SK-N-DZ (cell line): ENCODE measurements at regions not wholly inside any gene's neighbourhood (a gene's known extent, or its start where the extent isn't known, plus 50 kb on each side); places are given as distances from the start of the nearest gene placed in this dataset.
"Not testable (repeated sequence)": the region's sequence is repeated elsewhere in the genome, so short reads cannot be mapped to it uniquely, and the experiment has no call there.

Experiments used
- DNase-seq: peaks from one replicate; pipeline ENCODE4 v3.0.0-alpha.2; 2015; ENCODE audit warnings: low spot score

GRCh38 chr7:136326045-136326609 is 349.0 kb upstream of the MTPN start:
- peak; percentile 55 for DNase-seq

- no peak for DNase-seq
Observed at GRCh38 chr7:136325578-136325977, 348.4 kb upstream of the MTPN start.

DNA sequence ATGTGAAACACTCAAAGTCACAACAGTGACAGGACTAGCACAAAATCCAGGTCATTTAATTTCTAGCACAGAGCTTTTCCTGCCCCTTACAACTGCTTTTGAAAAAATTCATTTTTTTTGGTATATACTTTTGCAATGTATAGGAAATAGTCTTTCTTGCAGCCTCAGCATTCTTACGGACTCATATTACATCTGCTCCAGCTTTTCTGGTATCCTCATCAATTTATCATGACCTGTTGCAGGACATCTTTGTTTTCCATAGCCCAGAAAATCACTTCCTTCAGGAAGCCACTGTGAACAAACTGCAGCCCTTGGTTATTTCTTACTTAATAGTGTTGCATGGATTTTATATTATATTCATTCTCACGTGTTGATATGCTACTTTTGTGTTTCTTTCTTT is 347.9 kb upstream of the MTPN start:
- no peak for DNase-seq

- DNase-seq = no peak
Observed at GRCh38 chr7:136324073-136324704, 347.0 kb upstream of the MTPN start.

DNA sequence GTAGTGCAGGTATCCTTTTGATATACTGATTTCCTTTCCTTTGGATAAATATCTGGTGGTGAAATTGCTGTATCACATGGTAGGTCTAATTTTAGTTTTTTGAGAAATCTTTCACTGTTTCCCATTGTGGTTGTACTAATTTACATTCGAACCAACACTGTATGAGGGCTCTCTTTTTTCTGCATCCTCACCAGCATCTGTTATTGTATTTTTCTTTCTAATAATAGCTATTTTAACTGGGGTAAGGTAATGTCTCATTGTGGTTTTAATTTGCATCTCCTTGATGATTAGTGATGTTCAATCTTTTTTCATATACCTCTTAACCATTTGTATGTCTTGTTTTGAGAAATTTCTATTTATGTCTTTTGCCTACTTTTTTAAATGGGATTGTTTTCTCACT is 335.4 kb upstream of the MTPN start:
- DNase-seq = no peak

DNA sequence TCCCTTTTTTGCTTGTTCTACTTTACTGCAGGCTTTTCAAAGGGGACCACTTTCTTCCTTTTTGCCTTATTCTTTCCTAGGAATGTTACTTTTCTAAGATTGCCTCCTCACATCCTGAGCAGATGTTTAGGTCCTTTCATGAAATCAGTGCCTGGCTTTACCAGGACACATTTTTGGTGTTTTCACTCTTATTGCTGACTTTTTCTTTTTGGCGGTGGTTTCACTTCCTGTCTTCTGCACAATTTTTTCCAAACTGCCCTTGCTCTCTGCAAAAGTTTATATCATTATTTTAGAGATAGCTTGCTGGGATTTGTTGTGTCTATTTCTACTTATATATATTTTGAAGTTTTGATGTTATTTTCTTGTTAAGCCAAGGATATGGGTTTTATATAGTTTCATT is 332.2 kb upstream of the MTPN start:
- no peak for DNase-seq

DNA sequence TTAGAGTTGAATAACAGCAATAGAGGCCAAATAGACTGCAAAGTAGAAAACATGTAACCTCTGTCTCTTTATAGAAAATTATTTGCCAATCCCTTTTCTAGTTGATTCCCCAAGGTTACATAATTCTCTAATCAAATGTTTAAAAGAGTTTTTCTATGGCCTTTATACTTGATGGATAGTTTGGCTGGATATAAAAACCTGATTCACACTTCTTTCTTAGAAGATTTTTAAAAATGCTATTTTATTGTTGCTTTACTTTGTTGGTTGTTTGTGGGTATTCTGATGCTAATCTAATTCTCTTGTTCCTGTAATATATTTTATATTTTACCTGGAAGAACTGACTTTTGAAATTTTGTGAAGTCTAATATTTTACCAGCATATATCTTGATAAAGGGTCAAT is 331.1 kb upstream of the MTPN start:
- no peak for DNase-seq

- DNase-seq = no peak
Observed at GRCh38 chr7:136303162-136303561, 326.0 kb upstream of the MTPN start.

DNA sequence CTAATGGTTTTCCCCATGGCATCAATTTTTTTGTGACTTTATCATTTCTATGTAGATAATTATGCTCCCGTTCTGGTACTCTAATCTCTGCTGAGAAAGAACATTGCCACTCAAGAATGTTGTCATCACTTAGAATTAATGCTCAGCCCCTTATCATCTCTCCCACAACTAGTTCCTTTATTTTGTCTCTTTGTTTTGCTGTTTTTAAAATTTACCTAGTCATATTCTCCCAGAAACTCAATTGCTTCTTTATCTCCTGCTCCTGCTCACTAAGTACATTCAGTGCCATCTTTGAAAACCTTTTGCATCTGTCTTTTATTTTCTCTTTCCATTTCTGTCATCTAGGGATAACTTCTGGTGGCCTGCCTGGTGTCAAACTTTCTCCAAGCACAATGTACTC is 324.9 kb upstream of the MTPN start:
- no peak for DNase-seq

DNA sequence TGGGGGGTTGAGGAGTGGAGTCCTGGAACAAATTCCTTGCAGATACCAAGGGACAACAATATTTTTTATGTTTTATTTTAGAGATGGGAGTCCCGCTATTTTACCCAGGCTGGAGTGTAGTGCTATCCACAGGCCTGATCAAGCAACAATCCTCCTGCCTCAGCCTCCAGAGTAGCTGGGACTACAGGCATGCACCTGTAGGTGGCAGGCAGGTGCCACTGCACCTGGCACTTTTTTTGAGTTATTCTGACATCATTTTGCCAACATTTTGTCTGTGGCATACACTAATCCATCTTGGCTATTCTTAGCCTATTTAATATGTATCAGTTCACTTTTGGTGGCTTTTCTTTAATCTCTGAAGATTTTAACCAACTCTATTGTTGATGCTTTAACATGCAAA is 317.8 kb upstream of the MTPN start:
- no peak for DNase-seq

GRCh38 chr7:136293841-136294391 is 316.8 kb upstream of the MTPN start:
- no peak for DNase-seq

DNA sequence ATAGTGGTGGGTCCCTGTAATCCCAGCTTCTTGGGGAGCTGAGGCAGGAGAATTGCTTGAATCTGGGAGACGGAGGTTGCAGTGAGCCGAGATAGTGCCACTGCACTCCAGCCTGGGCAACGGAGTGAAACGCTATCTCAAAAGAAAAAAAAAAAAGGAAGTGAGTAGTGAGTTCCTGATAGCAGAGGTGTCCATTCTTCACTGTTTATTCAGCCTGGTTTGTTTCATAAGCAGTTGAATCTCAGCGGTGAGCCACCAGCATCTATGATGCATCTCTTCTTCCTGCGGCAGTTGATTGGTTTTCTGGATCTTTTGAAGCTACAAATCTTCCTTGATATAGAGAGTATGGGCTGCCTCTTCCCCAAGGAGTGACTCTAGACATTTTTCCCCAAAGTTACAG is 316.1 kb upstream of the MTPN start:
- no peak for DNase-seq

GRCh38 chr7:136292365-136292764 is 315.2 kb upstream of the MTPN start:
- DNase-seq = no peak

DNA sequence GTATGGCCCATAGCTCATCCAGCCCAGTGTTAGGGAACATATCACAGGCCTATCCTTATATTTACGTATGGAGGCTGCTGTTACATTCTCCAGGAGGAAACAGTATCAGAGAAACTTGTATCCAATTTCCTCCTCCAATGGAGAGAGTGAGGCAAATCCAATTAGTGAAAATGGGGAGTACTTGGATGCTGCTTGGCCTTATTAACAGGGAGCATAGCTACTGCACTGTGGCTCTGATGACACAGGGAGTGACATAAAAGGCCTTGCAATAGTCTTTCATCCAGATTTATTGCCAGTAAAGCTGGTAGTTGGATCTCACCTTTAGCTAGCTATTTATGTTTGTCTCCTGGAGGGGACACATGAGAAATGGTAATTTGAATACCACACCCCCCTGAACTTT is 313.2 kb upstream of the MTPN start:
- DNase-seq = no peak

DNA sequence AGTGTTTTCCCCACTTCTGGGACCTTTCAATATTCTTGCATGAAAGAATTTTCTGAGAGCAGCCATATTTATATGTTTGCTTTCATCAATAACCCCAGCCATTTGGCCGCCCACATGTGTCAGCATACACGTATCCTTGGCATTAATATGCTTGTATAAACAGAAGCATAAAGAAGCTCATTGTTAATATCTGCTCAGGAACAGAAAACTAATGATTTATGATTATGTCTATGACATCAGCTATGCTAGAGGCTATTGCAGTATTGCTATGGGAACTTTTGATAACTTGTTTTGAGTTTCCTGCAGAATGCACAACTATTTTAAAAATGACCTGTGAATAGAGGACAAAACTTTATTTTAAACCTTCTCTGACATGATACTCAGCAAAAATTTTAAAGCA is 300.9 kb upstream of the MTPN start:
- no peak for DNase-seq

DNA sequence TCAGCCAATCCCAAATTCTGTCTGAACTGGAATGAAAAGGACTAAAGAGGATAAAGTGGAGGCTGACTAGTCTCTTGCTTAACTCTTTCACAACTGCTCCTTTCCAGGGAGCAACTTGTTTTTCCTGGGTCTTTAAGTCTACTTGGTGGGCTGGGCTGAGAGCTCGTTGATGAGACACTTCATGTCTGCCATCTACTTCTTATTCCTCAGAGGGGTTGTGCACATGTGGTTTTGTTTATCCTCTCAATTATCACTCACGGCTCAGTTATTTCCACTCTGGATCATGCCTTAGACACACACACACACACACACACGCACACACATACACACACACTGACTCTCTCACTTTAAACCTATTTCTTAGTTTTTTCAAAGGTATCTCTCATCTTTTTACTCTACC is 298.6 kb upstream of the MTPN start:
- DNase-seq = peak; percentile 5

- no peak for DNase-seq
Observed at GRCh38 chr7:136274636-136275345, 297.6 kb upstream of the MTPN start.

DNA sequence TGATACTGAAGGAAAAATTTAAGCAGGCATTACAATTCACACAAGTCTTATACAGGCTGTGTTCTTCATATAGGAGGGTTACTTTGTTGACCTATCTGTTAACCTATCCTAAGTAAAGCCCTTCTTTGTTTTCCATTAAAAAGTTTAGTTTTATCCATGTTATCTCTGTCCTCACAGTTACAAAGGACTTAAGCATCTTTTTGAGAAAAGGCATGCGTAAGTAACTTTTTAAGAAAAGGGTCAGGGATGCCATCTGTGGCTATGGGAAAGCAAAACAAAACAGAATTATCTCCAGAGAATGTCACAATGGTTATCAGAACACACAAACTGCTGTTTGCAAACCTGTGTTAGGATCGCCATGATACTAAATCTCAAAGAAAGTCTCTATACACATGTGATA is 295.8 kb upstream of the MTPN start:
- DNase-seq = no peak

DNA sequence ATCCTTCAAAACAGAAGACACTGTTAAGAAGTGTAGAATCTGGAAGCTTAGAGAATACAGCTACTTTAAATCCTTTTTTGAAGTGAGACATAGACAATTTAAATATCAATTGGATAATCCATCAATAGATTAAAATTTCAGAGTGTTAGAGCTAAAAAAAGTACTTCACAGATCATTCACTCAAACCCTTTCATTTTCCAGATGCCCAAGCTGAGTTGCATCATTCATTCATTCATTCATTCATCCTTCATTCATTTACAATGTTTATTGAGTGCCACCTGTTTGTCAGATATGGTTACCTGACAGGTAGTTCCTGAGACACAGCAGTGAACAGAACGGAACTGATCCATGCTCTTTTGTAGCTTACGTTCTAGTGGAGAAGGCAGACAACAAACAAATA is 290.7 kb upstream of the MTPN start:
- DNase-seq = no peak

GRCh38 chr7:136266457-136266856 is 289.3 kb upstream of the MTPN start:
- DNase-seq = no peak

GRCh38 chr7:136264304-136264703 is 287.1 kb upstream of the MTPN start:
- not testable (repeated sequence) for DNase-seq

- not testable (repeated sequence) for DNase-seq
Observed at GRCh38 chr7:136263112-136263860, 286.1 kb upstream of the MTPN start.
